ENCODE measurements at regions not wholly inside any gene's neighbourhood (a gene's known extent, or its start where the extent isn't known, plus 50 kb on each side); places are given as distances from the start of the nearest gene placed in this dataset.

DNA sequence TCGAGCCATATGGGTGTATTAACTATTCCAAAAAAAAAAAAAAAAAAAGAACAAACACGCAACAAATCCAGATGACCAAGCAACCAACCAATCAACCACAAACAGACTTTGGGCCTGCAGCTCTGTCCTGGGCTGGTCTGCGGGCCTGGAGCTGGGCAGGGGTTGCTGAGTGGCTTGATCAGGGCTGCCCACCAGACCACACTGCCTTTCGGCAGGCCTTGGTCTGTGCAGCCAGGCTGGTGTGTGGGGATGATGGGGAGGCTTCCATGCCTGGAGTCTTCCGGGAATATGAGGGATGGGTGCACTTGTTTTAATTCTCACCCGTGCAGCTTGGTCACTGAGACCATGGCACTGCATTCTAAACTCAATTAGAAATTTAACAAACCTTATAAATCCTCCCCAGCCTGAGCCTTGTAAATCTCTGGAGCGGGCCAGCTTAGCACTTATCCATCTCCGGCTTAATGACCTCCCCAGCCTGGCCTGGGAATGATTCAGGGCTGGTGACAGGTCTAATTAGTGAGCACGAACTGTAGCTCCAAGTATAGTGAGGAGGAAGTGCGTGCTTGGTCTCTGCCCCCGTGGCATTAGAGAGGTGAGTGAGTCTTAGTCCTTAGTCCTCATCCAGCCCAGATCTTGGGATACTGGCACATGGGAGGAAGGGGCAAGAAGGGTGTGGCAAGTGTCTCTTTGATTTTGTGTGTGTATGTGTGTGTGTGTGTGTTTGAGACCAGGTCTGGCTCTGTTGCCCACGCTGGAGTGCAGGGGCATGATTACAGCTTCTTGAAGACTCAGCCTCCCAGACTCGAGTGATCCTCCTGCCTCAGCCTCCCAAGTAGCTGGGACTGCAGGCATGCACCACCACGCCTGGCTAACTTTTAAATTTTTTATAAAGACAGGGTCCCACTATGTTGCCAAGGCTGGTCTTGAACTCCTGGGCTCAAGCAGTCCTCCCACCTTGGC is 74.6 kb upstream of the CSF3R start:
- no peak overlapping the region for H3K27ac ChIP-seq (ENCODE audit: low read depth, low read length)
- TF ChIP-seq, protein P1, sequence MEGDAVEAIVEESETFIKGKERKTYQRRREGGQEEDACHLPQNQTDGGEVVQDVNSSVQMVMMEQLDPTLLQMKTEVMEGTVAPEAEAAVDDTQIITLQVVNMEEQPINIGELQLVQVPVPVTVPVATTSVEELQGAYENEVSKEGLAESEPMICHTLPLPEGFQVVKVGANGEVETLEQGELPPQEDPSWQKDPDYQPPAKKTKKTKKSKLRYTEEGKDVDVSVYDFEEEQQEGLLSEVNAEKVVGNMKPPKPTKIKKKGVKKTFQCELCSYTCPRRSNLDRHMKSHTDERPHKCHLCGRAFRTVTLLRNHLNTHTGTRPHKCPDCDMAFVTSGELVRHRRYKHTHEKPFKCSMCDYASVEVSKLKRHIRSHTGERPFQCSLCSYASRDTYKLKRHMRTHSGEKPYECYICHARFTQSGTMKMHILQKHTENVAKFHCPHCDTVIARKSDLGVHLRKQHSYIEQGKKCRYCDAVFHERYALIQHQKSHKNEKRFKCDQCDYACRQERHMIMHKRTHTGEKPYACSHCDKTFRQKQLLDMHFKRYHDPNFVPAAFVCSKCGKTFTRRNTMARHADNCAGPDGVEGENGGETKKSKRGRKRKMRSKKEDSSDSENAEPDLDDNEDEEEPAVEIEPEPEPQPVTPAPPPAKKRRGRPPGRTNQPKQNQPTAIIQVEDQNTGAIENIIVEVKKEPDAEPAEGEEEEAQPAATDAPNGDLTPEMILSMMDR (IDR thresholded peaks at IDR 0.05; ENCODE audit: low read depth, low read length) = no peak
- ChIA-PET POLR2A (no interaction called here), CTCF (interaction anchor here (0.7 to 1.1 kb wide), 2 partner anchors 9 to 19 kb away, joined by 3 to 4 read pairs; no protein-coding TSS in a partner anchor)
- H3K27me3 ChIP-seq (ENCODE audit: control insufficient read depth, insufficient read depth, low read length) = peaks cover 4% of the 10 kb centered on the region
- H3K9me3 ChIP-seq (ENCODE audit: control insufficient read depth, insufficient read depth, low read length) = no peaks in the 10 kb centered on the region
- DNase-seq (ENCODE audit: low read depth, low spot score) = no peak
- H3K4me3 ChIP-seq (ENCODE audit: low read depth, low read length) = no peak overlapping the region

DNA sequence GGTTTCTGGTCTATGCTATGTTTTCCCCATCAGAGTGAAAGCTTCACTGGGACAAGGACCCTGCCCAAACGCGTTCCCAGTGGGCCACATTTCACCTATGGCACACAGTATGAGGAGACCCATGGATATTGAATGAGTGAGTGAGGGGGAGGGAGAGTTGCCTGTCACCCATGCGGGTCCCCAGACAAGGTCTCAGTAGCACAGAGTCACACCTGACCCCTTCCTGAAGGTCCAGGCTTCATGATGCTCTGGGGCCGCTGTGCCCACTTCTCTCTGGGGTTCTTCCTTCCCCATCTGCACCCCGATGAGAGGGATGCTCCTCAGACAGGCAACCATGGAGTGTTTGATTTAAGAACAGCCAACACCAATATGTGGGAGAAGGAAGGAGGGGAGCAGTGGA is 72.3 kb upstream of the CSF3R start:
- ChIA-PET CTCF (interaction anchor here (1.0 kb wide), 1 partner anchor 21 kb away, joined by 3 read pairs; no protein-coding TSS in a partner anchor), POLR2A (no interaction called here)
- peaks cover 8% of the 10 kb centered on the region for H3K27me3 ChIP-seq (ENCODE audit: control insufficient read depth, insufficient read depth, low read length)
- H3K4me3 ChIP-seq (ENCODE audit: low read depth, low read length) = no peak overlapping the region
- TF ChIP-seq, protein P1 (IDR thresholded peaks at IDR 0.05; ENCODE audit: low read depth, low read length) = no peak
- H3K9me3 ChIP-seq (ENCODE audit: control insufficient read depth, insufficient read depth, low read length) = no peaks in the 10 kb centered on the region
- H3K27ac ChIP-seq (ENCODE audit: low read depth, low read length) = no peak overlapping the region
- DNase-seq (ENCODE audit: low read depth, low spot score) = no peak

DNA sequence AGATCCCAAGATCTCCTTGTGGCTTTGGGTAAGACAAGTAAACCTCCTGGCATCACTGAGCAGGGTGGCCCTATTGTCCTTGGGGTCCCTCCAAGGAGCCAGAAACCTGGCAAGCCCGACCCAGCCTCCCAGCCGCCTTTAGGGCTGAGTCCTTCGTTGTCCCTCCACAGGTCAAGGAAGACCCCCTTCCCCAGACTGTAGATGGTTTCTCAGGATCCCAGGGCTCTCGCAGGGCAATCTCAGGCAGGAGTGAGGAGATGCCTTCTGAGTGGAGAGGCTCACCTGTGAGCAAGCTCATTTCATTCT is 71.6 kb upstream of the CSF3R start:
- DNase-seq (ENCODE audit: low read depth, low spot score) = no peak
- ChIA-PET POLR2A (no interaction called here), CTCF (interaction anchor here (1.0 kb wide), 1 partner anchor 22 kb away, joined by 3 read pairs; no protein-coding TSS in a partner anchor)
- peaks cover 8% of the 10 kb centered on the region for H3K27me3 ChIP-seq (ENCODE audit: control insufficient read depth, insufficient read depth, low read length)
- TF ChIP-seq, protein P1 (IDR thresholded peaks at IDR 0.05; ENCODE audit: low read depth, low read length) = no peak
- no peaks in the 10 kb centered on the region for H3K9me3 ChIP-seq (ENCODE audit: control insufficient read depth, insufficient read depth, low read length)
- no peak overlapping the region for H3K27ac ChIP-seq (ENCODE audit: low read depth, low read length)
- H3K4me3 ChIP-seq (ENCODE audit: low read depth, low read length) = no peak overlapping the region

DNA sequence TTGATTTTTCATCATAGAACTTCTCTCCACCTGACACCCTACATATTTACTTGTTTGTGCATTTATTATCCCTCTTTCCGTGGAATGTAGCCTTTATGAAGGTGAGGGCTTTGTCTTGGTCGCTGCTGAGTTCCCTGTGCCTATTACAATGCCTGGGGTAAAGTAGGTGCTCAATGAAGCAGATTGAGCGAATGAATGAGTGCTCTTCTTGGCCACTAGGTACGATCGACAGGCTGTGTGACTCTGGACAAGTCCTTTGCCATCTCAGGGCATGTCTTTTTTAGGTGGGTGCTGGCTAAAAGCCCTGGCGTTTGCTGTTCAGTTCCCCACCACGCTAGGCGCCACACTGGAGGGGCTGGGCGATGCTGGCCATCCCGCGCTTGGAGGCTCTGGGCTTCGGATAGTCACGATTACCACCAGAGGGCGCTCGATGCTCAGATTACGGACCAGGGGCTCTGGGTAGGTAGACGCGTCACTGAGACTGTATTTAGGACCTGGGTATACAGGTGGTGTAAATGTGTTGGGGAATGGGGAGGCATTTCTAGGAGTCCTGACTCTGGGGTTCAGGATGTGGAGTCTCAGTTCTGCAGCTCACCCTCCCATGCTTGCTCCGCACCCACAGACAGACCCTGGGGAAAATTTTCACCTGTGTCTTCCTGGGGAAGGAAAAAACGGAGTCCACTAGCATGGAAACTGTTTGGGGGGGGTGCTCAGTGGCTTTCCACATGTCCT is 71.0 kb upstream of the CSF3R start:
- ChIA-PET CTCF (interaction anchor here (0.5 to 1.0 kb wide), 3 partner anchors 22 to 1430 kb away, joined by 3 to 6 read pairs (median 3); no protein-coding TSS in a partner anchor), POLR2A (no interaction called here)
- TF ChIP-seq, protein P1 (IDR thresholded peaks at IDR 0.05; ENCODE audit: low read depth, low read length) = peak; percentile 57
- peak; percentile 6 for DNase-seq (ENCODE audit: low read depth, low spot score)
- H3K27ac ChIP-seq (ENCODE audit: low read depth, low read length) = no peak overlapping the region
- H3K9me3 ChIP-seq (ENCODE audit: control insufficient read depth, insufficient read depth, low read length) = no peaks in the 10 kb centered on the region
- H3K4me3 ChIP-seq (ENCODE audit: low read depth, low read length) = no peak overlapping the region
- H3K27me3 ChIP-seq (ENCODE audit: control insufficient read depth, insufficient read depth, low read length) = peaks cover 8% of the 10 kb centered on the region

Data from AG04450 (cell line).